Breast epithelium (tissue), 4 donors: ENCODE measurements at regions not wholly inside any gene's neighbourhood (a gene's known extent, or its start where the extent isn't known, plus 50 kb on each side); places are given as distances from the start of the nearest gene placed in this dataset.
"Not testable (repeated sequence)": the region's sequence is repeated elsewhere in the genome, so short reads cannot be mapped to it uniquely, and the experiment has no call there.

ENCODE experiments used
- DNase-seq, 2 donors: peaks; one replicate each; pipeline ENCODE4 v3.0.0-alpha.2; 2019; ENCODE audit warnings: low spot score in 2 of 2
- H3K27ac ChIP-seq, 2 donors: fragments of 200-600 bp; sonication (generic) in 1 of 2; one replicate each; pipeline ENCODE4 v1.5.1; 2016 to 2019; ENCODE audit warnings: mild to moderate bottlenecking in 1 of 2
- H3K27me3 ChIP-seq, 2 donors: fragments of 200-600 bp; sonication (generic) in 1 of 2; one replicate each; pipeline versions ENCODE4 v1.5.1 to v1.6.0; 2017 to 2019; ENCODE audit warnings: control low read depth in 1 of 2, mild to moderate bottlenecking in 1 of 2
- H3K36me3 ChIP-seq: fragments of 200-600 bp; one replicate; pipeline ENCODE4 v1.5.1; 2019
- H3K4me1 ChIP-seq, 2 donors: fragments of 200-600 bp; sonication (generic); one replicate each; pipeline ENCODE4 v1.5.1; 2016 to 2019; ENCODE audit warnings: control low read depth in 1 of 2
- H3K4me3 ChIP-seq, 3 donors: fragments of 200-600 bp; sonication (generic); 1 replicate in 2 of 3; 2 replicates in 1 of 3; pipeline ENCODE4 v1.5.1; 2016 to 2019; ENCODE audit warnings: mild to moderate bottlenecking in 3 of 3, moderate library complexity in 2 of 3
- H3K9me3 ChIP-seq, 2 donors: fragments of 200-600 bp; sonication (generic) in 1 of 2; one replicate each; pipeline ENCODE4 v1.5.1; 2016 to 2019; ENCODE audit warnings: control low read depth in 1 of 2
- CTCF ChIP-seq, 3 donors: fragments of 450-650 bp; IDR thresholded peaks; one replicate each; pipeline ENCODE4 v1.5.1; 2016 to 2017; ENCODE audit warnings: antibody characterized with exemption in 3 of 3, mild to moderate bottlenecking in 3 of 3, moderate library complexity in 3 of 3
- POLR2A ChIP-seq: fragments of 450-650 bp; IDR thresholded peaks from one replicate; pipeline ENCODE4 v1.6.1; 2016; ENCODE audit warnings: antibody characterized with exemption, mild to moderate bottlenecking, moderate library complexity
- POLR2AphosphoS5 ChIP-seq, 3 donors: sonication (generic); formaldehyde crosslinking; IDR thresholded peaks; one replicate each; pipeline ENCODE4 v1.6.1; 2017; ENCODE audit warnings: antibody characterized with exemption in 3 of 3
- intact Hi-C: fragments of 100-400 bp; cut with DNase I; formaldehyde crosslinking; loops from one replicate; pipeline ENCODE4 v1.15.1; 2023; ENCODE audit warnings: low total_unique reads

GRCh38 chr14:105700146-105700545, 173.8 kb downstream of the TMEM121 start:
- H3K36me3 ChIP-seq, DNase-seq, H3K27me3 ChIP-seq, H3K27ac ChIP-seq, intact Hi-C loops, H3K4me3 ChIP-seq, H3K4me1 ChIP-seq, H3K9me3 ChIP-seq: not testable (repeated sequence)

- Histone ChIP-seq H3K27me3 (no peaks in the 10 kb centered on the region), H3K36me3 (no peaks in the 10 kb centered on the region), H3K4me1 (no peaks in the 10 kb centered on the region), H3K9me3 (no peaks in the 10 kb centered on the region), H3K4me3 (no peak overlapping the region), H3K27ac (no peak overlapping the region)
- intact Hi-C loops: no loop called here
- TF ChIP-seq POLR2AphosphoS5 (IDR thresholded peaks at IDR 0.05): no peak
- no peak for TF ChIP-seq CTCF (IDR thresholded peaks at IDR 0.05)
- TF ChIP-seq POLR2A: no peak
- no peak for DNase-seq
Observed at GRCh38 chr14:105700622-105701288, 174.4 kb downstream of the TMEM121 start.

GRCh38 chr14:105701456-105702274, 175.3 kb downstream of the TMEM121 start:
- no peaks in the 10 kb centered on the region for H3K9me3 ChIP-seq
- no peak for DNase-seq
- no peak overlapping the region for H3K4me3 ChIP-seq
- no peak for TF ChIP-seq CTCF (IDR thresholded peaks at IDR 0.05)
- no peak for TF ChIP-seq POLR2AphosphoS5 (IDR thresholded peaks at IDR 0.05)
- no peak for TF ChIP-seq POLR2A
- no peaks in the 10 kb centered on the region for H3K36me3 ChIP-seq
- no peak overlapping the region for H3K27ac ChIP-seq
- H3K4me1 ChIP-seq: no peaks in the 10 kb centered on the region
- no peaks in the 10 kb centered on the region for H3K27me3 ChIP-seq
- intact Hi-C loops: no loop called here

- Histone ChIP-seq H3K36me3 (no peaks in the 10 kb centered on the region), H3K27me3 (no peaks in the 10 kb centered on the region), H3K9me3 (no peaks in the 10 kb centered on the region), H3K4me3 (no peak overlapping the region), H3K27ac (no peak overlapping the region), H3K4me1 (no peaks in the 10 kb centered on the region)
- intact Hi-C loops: no loop called here
- no peak for TF ChIP-seq POLR2AphosphoS5 (IDR thresholded peaks at IDR 0.05)
- TF ChIP-seq CTCF (IDR thresholded peaks at IDR 0.05): no peak
- no peak for TF ChIP-seq POLR2A
- no peak for DNase-seq
Observed at GRCh38 chr14:105702275-105702817, 176.0 kb downstream of the TMEM121 start.

- H3K27me3 ChIP-seq, H3K4me3 ChIP-seq, H3K4me1 ChIP-seq, H3K36me3 ChIP-seq, DNase-seq, intact Hi-C loops, H3K9me3 ChIP-seq, H3K27ac ChIP-seq: not testable (repeated sequence)
Observed at GRCh38 chr14:105703044-105703665, 176.8 kb downstream of the TMEM121 start.

GRCh38 chr14:105704091-105704490, 177.7 kb downstream of the TMEM121 start:
- H3K4me1 ChIP-seq, H3K4me3 ChIP-seq, H3K27ac ChIP-seq, DNase-seq, H3K27me3 ChIP-seq, intact Hi-C loops, H3K36me3 ChIP-seq, H3K9me3 ChIP-seq: not testable (repeated sequence)

- DNase-seq, H3K27ac ChIP-seq, H3K4me3 ChIP-seq, H3K9me3 ChIP-seq, H3K36me3 ChIP-seq, intact Hi-C loops, H3K27me3 ChIP-seq, H3K4me1 ChIP-seq: not testable (repeated sequence)
Observed at GRCh38 chr14:105704492-105704891, 178.1 kb downstream of the TMEM121 start.

- intact Hi-C loops, H3K4me3 ChIP-seq, DNase-seq, H3K27me3 ChIP-seq, H3K9me3 ChIP-seq, H3K27ac ChIP-seq, H3K36me3 ChIP-seq, H3K4me1 ChIP-seq: not testable (repeated sequence)
Observed at GRCh38 chr14:105705512-105705861, 179.1 kb downstream of the TMEM121 start.

GRCh38 chr14:105705862-105706700, 179.7 kb downstream of the TMEM121 start:
- H3K27ac ChIP-seq, H3K36me3 ChIP-seq, H3K4me3 ChIP-seq, H3K27me3 ChIP-seq, intact Hi-C loops, H3K9me3 ChIP-seq, H3K4me1 ChIP-seq, DNase-seq: not testable (repeated sequence)
